Ishikawa (cell line): ENCODE measurements at regions not wholly inside any gene's neighbourhood (a gene's known extent, or its start where the extent isn't known, plus 50 kb on each side); places are given as distances from the start of the nearest gene placed in this dataset.

Source experiments
- CEBPB ChIP-seq: IDR thresholded peaks from 2 replicates; pipeline ENCODE4 v1.6.1; 2012
- EGR1 ChIP-seq: IDR thresholded peaks from 2 replicates; pipeline ENCODE4 v1.6.1; 2012
- EP300 ChIP-seq: IDR thresholded peaks from 2 replicates; pipeline ENCODE4 v1.6.1; 2012; ENCODE audit warnings: borderline replicate concordance
- TAF1 ChIP-seq: IDR thresholded peaks from 2 replicates; pipeline ENCODE4 v1.6.1; 2012; ENCODE audit warnings: low read depth, mild to moderate bottlenecking
- YY1 ChIP-seq: IDR thresholded peaks from 2 replicates; pipeline ENCODE4 v1.6.1; 2012; ENCODE audit warnings: low read depth
- TF ChIP-seq, protein P1 (sequence below): IDR thresholded peaks from 2 replicates; pipeline ENCODE4 v1.6.1; 2012

DNA sequence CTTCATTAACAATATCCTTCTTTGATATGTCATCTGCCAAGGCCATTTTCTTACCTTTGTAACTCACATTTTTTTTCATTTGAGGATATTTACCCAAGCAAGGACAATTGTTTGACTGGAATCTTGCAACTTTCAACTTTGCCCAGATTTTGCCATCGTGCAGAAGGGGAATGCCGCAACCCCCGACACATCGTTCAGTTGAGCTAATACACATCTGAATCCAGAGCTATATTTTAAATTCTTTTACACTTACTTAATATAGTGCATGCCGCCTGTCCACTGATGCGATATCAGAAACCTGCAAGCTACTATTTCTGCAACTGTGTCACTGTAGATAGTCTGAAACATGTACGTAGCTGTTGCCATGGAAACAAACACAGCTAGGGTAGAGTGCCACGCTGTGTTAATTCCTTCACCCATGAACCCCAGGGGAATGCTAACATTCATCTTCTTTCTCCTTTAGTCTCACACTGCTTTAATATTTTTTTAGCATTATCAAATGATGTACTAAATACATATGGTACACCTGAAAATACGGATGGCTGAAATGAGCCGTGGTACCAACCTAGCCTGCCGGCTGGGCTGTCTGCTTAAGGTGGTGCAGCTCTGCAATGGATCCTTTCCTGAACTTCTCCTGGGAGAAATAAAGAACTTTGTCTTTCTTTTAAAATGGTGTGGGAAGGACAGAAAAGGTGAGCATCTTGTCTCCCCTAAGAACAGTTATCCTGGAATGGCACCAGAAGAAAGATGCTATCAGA lies 77.0 kb upstream of the FOXN3 start:
- TF ChIP-seq CEBPB (no peak), EP300 (no peak), TAF1 (no peak), YY1 (no peak), EGR1 (no peak)
- TF ChIP-seq, protein P1, sequence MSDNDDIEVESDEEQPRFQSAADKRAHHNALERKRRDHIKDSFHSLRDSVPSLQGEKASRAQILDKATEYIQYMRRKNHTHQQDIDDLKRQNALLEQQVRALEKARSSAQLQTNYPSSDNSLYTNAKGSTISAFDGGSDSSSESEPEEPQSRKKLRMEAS, result no peak
